ENCODE measurements at regions not wholly inside any gene's neighbourhood (a gene's known extent, or its start where the extent isn't known, plus 50 kb on each side); places are given as distances from the start of the nearest gene placed in this dataset.

DNA sequence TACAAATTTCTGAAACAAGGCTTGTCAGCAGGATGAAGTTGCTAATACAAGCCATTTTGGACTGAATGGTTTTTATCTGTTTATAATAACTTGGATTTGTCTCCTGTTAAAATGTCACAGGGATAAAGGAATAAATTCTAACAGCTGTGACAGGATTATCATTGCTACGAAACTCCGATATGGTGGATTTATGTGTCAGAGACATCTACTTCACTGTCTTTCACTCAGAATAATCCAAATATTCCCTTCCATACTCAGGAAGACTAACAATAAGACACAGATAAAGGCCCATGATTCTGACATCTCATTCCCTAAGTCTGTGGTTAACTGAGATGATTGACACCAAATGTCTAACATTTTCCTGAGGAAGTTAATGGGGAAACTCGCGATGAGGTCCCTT is 529.8 kb upstream of the GOT2 start:
- no peaks in the 10 kb centered on the region for H3K9me3 ChIP-seq (ENCODE audit: control insufficient read depth, insufficient read depth, low read depth, low read length)
- H3K36me3 ChIP-seq (ENCODE audit: control insufficient read depth, insufficient read depth, low read length): no peaks in the 10 kb centered on the region
- ATAC-seq (no peak), DNase-seq (ENCODE audit: low read depth, low spot score) (no peak)
- BruUV-seq (replicated peaks): no TSS peak
- H3K27me3 ChIP-seq (ENCODE audit: control insufficient read depth, insufficient read depth, low read length): no peaks in the 10 kb centered on the region
- ChIA-PET POLR2A (no interaction called here), CTCF (no interaction called here)
- no peak overlapping the region for H3K4me3 ChIP-seq (ENCODE audit: low read depth in 2 of 2, low read length in 2 of 2)
- H3K4me1 ChIP-seq (ENCODE audit: control insufficient read depth, insufficient read depth, low read length): no peaks in the 10 kb centered on the region
- H3K27ac ChIP-seq (ENCODE audit: low read length): no peak overlapping the region
- in situ Hi-C loops (cut with HindIII; ENCODE audit: low pct_unique_long_range_greater_than_20kb, low sequenced_read_pairs) (no loop called here), intact Hi-C loops (cut with micrococcal nuclease; ENCODE audit: unreplicated experiment) (no loop called here)
- TF ChIP-seq TCF7L2 (IDR thresholded peaks at IDR 0.05; ENCODE audit: low read depth, low read length) (no peak), POLR2AphosphoS5 (IDR thresholded peaks at IDR 0.05; ENCODE audit: low read depth, low read length) (no peak), SIN3A (IDR thresholded peaks at IDR 0.05; ENCODE audit: borderline replicate concordance, insufficient read depth, low read depth, low read length) (no peak)
- TF ChIP-seq, protein P1, sequence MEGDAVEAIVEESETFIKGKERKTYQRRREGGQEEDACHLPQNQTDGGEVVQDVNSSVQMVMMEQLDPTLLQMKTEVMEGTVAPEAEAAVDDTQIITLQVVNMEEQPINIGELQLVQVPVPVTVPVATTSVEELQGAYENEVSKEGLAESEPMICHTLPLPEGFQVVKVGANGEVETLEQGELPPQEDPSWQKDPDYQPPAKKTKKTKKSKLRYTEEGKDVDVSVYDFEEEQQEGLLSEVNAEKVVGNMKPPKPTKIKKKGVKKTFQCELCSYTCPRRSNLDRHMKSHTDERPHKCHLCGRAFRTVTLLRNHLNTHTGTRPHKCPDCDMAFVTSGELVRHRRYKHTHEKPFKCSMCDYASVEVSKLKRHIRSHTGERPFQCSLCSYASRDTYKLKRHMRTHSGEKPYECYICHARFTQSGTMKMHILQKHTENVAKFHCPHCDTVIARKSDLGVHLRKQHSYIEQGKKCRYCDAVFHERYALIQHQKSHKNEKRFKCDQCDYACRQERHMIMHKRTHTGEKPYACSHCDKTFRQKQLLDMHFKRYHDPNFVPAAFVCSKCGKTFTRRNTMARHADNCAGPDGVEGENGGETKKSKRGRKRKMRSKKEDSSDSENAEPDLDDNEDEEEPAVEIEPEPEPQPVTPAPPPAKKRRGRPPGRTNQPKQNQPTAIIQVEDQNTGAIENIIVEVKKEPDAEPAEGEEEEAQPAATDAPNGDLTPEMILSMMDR (IDR thresholded peaks at IDR 0.05): no peak
- TF ChIP-seq, protein P2, sequence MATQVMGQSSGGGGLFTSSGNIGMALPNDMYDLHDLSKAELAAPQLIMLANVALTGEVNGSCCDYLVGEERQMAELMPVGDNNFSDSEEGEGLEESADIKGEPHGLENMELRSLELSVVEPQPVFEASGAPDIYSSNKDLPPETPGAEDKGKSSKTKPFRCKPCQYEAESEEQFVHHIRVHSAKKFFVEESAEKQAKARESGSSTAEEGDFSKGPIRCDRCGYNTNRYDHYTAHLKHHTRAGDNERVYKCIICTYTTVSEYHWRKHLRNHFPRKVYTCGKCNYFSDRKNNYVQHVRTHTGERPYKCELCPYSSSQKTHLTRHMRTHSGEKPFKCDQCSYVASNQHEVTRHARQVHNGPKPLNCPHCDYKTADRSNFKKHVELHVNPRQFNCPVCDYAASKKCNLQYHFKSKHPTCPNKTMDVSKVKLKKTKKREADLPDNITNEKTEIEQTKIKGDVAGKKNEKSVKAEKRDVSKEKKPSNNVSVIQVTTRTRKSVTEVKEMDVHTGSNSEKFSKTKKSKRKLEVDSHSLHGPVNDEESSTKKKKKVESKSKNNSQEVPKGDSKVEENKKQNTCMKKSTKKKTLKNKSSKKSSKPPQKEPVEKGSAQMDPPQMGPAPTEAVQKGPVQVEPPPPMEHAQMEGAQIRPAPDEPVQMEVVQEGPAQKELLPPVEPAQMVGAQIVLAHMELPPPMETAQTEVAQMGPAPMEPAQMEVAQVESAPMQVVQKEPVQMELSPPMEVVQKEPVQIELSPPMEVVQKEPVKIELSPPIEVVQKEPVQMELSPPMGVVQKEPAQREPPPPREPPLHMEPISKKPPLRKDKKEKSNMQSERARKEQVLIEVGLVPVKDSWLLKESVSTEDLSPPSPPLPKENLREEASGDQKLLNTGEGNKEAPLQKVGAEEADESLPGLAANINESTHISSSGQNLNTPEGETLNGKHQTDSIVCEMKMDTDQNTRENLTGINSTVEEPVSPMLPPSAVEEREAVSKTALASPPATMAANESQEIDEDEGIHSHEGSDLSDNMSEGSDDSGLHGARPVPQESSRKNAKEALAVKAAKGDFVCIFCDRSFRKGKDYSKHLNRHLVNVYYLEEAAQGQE (IDR thresholded peaks at IDR 0.05; ENCODE audit: insufficient read depth in 1 of 2, low read depth in 2 of 2, low read length in 1 of 2): no peak

DNA sequence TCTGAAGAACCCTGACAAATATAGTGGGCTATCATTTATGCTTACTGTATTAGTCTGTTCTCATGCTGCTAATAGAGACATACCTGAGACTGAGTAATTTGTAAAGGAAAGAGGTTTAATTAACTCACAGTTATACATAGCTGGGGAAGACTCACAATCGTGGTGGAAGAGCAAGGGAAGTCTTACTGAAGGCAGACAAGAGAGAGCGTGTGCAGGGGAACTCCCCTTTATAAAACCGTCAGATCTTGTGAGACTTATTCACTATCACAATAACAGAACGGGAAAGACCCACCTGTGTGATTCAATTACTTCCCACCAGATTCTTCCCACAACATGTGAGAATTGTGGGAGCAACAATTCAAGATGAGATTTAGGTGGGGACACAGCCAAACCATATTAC is 526.8 kb upstream of the GOT2 start:
- in situ Hi-C loops (cut with HindIII; ENCODE audit: low pct_unique_long_range_greater_than_20kb, low sequenced_read_pairs) (no loop called here), intact Hi-C loops (cut with micrococcal nuclease; ENCODE audit: unreplicated experiment) (no loop called here)
- ATAC-seq (no peak), DNase-seq (ENCODE audit: low read depth, low spot score) (no peak)
- ChIA-PET POLR2A (no interaction called here), CTCF (no interaction called here)
- H3K27ac ChIP-seq (ENCODE audit: low read length): no peak overlapping the region
- H3K36me3 ChIP-seq (ENCODE audit: control insufficient read depth, insufficient read depth, low read length): no peaks in the 10 kb centered on the region
- H3K4me1 ChIP-seq (ENCODE audit: control insufficient read depth, insufficient read depth, low read length): no peaks in the 10 kb centered on the region
- H3K4me3 ChIP-seq (ENCODE audit: low read depth in 2 of 2, low read length in 2 of 2): no peak overlapping the region
- no peaks in the 10 kb centered on the region for H3K27me3 ChIP-seq (ENCODE audit: control insufficient read depth, insufficient read depth, low read length)
- no peak for TF ChIP-seq TCF7L2 (IDR thresholded peaks at IDR 0.05; ENCODE audit: low read depth, low read length)
- TF ChIP-seq, protein P1 (IDR thresholded peaks at IDR 0.05): no peak
- no peak for TF ChIP-seq SIN3A (IDR thresholded peaks at IDR 0.05; ENCODE audit: borderline replicate concordance, insufficient read depth, low read depth, low read length)
- no peak for TF ChIP-seq POLR2AphosphoS5 (IDR thresholded peaks at IDR 0.05; ENCODE audit: low read depth, low read length)
- TF ChIP-seq, protein P2 (IDR thresholded peaks at IDR 0.05; ENCODE audit: insufficient read depth in 1 of 2, low read depth in 2 of 2, low read length in 1 of 2): no peak
- H3K9me3 ChIP-seq (ENCODE audit: control insufficient read depth, insufficient read depth, low read depth, low read length): no peaks in the 10 kb centered on the region
- BruUV-seq (replicated peaks): no TSS peak

All from Panc1 (cell line).